PFSK-1 (cell line): ENCODE measurements at regions not wholly inside any gene's neighbourhood (a gene's known extent, or its start where the extent isn't known, plus 50 kb on each side); places are given as distances from the start of the nearest gene placed in this dataset.

Experiments
- FOXP2 ChIP-seq: optimal IDR thresholded peaks from 2 replicates; pipeline ENCODE3; 2011; ENCODE audit warnings: borderline replicate concordance, control low read depth, inconsistent platforms; ENCODE audit not compliant: insufficient read depth; ENCODE audit errors: extremely low read length, extremely low read depth
- POLR2AphosphoS5 ChIP-seq: IDR thresholded peaks from 2 replicates; pipeline ENCODE4 v1.6.1; 2012; ENCODE audit warnings: low read depth, mild to moderate bottlenecking, control low read depth, low read length, moderate library complexity
- SIN3A ChIP-seq: IDR thresholded peaks from 2 replicates; pipeline ENCODE4 v1.6.1; 2012; ENCODE audit warnings: mild to moderate bottlenecking, low read length, moderate library complexity, borderline replicate concordance; ENCODE audit not compliant: insufficient read depth
- TAF1 ChIP-seq: IDR thresholded peaks from 2 replicates; pipeline ENCODE4 v1.6.1; 2012; ENCODE audit warnings: low read length, control low read depth, borderline replicate concordance; ENCODE audit not compliant: insufficient read depth
- TF ChIP-seq, protein P1 (sequence below), 2 experiments: IDR thresholded peaks; 2 replicates each; pipeline versions ENCODE4 v1.6.1 to v1.8.0; 2011 to 2012; ENCODE audit warnings: low read depth in 2 of 2, low read length in 2 of 2, control low read depth in 1 of 2, inconsistent platforms in 1 of 2, mild to moderate bottlenecking in 1 of 2, moderate library complexity in 1 of 2; ENCODE audit not compliant: insufficient read depth in 1 of 2

- TF ChIP-seq SIN3A (no peak), POLR2AphosphoS5 (no peak), FOXP2 (no peak), TAF1 (no peak)
- TF ChIP-seq, protein P1, sequence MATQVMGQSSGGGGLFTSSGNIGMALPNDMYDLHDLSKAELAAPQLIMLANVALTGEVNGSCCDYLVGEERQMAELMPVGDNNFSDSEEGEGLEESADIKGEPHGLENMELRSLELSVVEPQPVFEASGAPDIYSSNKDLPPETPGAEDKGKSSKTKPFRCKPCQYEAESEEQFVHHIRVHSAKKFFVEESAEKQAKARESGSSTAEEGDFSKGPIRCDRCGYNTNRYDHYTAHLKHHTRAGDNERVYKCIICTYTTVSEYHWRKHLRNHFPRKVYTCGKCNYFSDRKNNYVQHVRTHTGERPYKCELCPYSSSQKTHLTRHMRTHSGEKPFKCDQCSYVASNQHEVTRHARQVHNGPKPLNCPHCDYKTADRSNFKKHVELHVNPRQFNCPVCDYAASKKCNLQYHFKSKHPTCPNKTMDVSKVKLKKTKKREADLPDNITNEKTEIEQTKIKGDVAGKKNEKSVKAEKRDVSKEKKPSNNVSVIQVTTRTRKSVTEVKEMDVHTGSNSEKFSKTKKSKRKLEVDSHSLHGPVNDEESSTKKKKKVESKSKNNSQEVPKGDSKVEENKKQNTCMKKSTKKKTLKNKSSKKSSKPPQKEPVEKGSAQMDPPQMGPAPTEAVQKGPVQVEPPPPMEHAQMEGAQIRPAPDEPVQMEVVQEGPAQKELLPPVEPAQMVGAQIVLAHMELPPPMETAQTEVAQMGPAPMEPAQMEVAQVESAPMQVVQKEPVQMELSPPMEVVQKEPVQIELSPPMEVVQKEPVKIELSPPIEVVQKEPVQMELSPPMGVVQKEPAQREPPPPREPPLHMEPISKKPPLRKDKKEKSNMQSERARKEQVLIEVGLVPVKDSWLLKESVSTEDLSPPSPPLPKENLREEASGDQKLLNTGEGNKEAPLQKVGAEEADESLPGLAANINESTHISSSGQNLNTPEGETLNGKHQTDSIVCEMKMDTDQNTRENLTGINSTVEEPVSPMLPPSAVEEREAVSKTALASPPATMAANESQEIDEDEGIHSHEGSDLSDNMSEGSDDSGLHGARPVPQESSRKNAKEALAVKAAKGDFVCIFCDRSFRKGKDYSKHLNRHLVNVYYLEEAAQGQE (IDR thresholded peaks at IDR 0.05; ENCODE audit: insufficient read depth in 1 of 2, low read depth in 2 of 2, low read length in 2 of 2) = no peak
Measured at GRCh38 chr7:17234398-17235031, 63.9 kb upstream of the AHR start.

DNA sequence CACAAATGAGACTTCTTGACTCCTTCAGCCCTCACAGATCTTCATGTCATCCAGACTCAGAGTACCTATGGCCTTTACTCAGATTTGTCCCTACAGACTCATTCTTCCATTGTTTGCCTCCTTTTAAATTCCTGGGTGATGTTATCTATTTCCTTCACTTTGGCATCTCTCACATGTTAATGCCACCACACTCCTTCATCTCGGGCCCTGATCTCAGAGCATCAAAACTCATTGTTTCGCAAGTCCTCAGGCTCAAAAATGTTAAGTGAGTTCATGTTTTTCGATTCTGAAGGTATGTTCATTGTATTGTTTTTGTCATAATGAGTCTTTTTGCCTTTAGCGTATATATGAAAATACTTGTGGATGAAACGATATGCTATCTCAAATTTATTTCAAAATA is 62.3 kb upstream of the AHR start:
- no peak for TF ChIP-seq FOXP2
- TF ChIP-seq SIN3A = no peak
- TF ChIP-seq, protein P1 (IDR thresholded peaks at IDR 0.05; ENCODE audit: insufficient read depth in 1 of 2, low read depth in 2 of 2, low read length in 2 of 2) = no peak
- no peak for TF ChIP-seq POLR2AphosphoS5
- TF ChIP-seq TAF1 = no peak

- no peak for TF ChIP-seq POLR2AphosphoS5
- TF ChIP-seq SIN3A = no peak
- no peak for TF ChIP-seq FOXP2
- no peak for TF ChIP-seq TAF1
- TF ChIP-seq, protein P1 (IDR thresholded peaks at IDR 0.05; ENCODE audit: insufficient read depth in 1 of 2, low read depth in 2 of 2, low read length in 2 of 2) = no peak
Measured at GRCh38 chr7:17236603-17237002, 61.8 kb upstream of the AHR start.

- TF ChIP-seq FOXP2 (no peak), POLR2AphosphoS5 (no peak), SIN3A (no peak), TAF1 (no peak)
- TF ChIP-seq, protein P1 (IDR thresholded peaks at IDR 0.05; ENCODE audit: insufficient read depth in 1 of 2, low read depth in 2 of 2, low read length in 2 of 2) = no peak
Measured at GRCh38 chr7:17239046-17239445, 59.4 kb upstream of the AHR start.
